DMS 273 (cell line): ENCODE measurements at regions not wholly inside any gene's neighbourhood (a gene's known extent, or its start where the extent isn't known, plus 50 kb on each side); places are given as distances from the start of the nearest gene placed in this dataset.
"Not testable (repeated sequence)": the region's sequence is repeated elsewhere in the genome, so short reads cannot be mapped to it uniquely, and the experiment has no call there.

Source experiments
- DNase-seq: peaks from one replicate; lab custom pipeline; 2025; ENCODE audit not compliant: unreplicated experiment; lab: John Stamatoyannopoulos, UW

DNA sequence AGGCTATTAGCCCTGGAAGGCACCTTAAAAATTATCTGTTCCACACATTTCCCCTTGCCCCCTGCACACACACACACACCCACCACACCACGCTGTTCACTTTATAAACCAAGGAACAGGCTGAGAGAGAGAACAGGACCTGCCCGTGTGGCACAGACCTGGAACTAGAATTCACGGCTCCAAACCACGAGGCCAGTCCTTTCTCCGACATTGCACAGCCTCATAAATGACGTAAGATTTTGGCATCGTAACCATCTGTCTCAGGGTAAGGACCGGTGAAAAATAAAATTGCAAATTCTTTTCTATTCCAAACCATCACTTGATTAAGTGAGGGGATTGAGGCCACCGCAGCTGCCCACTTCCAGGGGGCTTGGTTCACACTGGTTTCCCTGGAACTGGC, 330.3 kb downstream of the BCOR start:
- peak; percentile 60 for DNase-seq

DNA sequence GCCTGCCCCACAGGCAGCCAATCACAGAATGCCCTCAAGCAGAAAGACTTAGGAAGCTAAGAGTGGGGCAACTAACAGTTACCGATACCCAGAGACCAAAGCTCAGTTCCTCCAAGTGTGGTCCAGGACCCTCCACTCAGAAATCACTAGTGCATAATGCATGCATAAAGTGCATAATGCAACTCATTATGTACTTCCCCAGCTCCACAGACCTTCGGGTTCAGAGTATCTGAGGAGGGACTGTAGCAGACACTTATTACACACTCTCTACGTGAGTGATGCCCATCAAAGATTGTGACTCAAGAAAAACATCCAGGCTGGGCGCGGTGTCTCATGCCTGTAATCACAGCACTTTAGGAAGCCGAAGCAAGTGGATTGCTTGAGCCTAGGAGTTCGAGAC, 328.0 kb downstream of the BCOR start:
- DNase-seq, result no peak

DNA sequence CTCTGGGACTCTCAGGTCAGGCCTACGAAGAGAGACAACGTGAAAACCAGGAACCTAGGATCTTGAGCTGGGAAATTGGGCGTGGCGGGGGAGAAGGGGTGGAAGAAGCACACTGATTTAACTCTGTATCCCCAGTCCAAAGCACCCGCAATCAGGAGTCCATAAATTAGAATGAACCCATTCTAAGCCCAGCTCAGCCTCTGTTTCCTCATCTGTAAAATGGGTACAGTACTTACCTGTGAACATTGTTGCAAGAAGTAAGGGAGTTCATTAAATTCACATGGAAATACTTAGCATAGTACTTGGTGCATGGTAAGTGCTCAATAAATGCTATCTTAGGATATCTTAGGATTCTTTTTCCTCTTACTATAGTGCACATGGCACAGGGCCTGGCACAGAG, 326.7 kb downstream of the BCOR start:
- DNase-seq, result no peak

- no peak for DNase-seq
These were observed 325.5 kb downstream of the BCOR start for GRCh38 chrX:39772057-39772832.

- no peak for DNase-seq
These were observed 324.6 kb downstream of the BCOR start for GRCh38 chrX:39773150-39773549.

- no peak for DNase-seq
These were observed 323.6 kb downstream of the BCOR start for GRCh38 chrX:39773923-39774773.

GRCh38 chrX:39774774-39775328, 322.9 kb downstream of the BCOR start:
- DNase-seq, result no peak

- DNase-seq, result peak; percentile 20
These were observed 320.1 kb downstream of the BCOR start for GRCh38 chrX:39777623-39778025.

GRCh38 chrX:39779952-39780783, 317.6 kb downstream of the BCOR start:
- no peak for DNase-seq

DNA sequence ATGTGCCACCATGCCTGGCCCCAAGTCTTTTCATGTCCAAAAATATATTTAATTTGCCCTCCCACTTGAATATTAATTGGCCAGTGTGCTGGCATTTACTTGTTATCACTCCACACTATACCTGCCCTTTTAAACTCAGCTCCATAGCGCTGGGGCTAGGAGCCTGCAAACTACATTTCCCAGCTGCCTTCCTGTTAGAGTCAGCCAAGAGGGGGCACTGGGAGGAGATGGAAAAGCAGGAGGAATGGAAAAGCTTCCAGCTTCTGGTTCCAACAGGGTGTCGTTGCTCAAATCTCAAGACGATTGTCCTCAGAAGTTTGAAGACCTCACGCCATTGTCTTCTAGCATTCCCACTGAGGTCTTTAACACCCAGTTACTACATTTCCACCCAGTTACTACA, 315.5 kb downstream of the BCOR start:
- peak; percentile 27 for DNase-seq

DNA sequence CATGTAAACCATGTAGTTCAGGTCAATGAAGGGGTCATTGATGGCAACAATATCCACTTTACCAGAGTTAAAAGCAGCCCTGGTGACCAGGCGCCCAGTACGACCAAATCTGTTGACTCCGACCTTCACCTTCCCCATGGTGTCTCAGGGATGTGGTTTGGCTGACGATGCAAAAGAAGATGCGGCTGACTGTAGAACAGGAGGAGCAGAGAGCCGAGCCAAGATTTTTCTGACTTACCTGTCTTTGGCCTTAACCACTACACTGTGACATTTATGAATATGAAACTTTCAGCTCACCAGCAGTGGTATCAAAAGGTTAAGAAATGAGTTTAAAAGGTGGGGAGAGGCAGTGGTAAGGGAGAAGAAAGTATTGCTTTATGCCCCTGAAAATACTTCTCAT, 309.8 kb downstream of the BCOR start:
- no peak for DNase-seq

- DNase-seq, result no peak
These were observed 309.2 kb downstream of the BCOR start for GRCh38 chrX:39788521-39788920.

DNA sequence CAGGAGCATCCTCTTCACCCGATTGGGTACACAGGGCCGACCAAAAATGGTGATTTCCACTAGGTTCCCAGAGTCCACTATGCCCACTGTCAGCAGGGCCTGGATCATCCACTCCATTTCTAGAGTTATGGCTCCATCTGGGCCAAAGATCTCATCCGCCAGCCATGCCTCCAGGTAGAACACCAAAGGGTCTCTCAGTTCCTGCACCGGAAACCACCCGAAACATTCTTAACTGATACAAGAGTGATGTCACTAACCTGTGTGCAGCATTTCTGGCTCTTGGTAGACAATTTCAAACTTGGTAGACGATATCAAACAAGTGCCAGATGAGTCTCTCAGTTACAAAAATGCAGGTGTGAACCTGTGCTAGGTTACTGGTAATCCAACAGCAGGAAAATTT, 306.1 kb downstream of the BCOR start:
- DNase-seq, result no peak

DNA sequence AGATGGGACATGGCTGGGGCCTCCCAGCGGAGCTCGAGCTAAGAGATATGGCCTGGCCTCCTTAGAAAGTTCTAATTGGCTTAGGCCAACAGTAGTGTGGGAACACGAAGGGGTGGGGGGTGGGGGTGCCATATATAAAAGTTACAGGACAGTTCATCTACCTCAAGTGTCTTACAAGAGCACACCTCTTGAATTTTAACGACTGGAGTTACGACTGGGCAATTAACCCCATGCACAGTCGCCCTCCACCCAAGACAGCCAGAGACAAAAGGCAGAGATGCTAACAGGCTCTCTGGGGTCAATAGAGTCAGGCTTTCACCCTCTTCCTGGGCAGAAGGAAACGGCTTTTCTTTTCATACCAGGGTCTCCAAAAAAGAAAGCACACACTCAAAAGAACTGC, 302.2 kb downstream of the BCOR start:
- peak; percentile 57 for DNase-seq

DNA sequence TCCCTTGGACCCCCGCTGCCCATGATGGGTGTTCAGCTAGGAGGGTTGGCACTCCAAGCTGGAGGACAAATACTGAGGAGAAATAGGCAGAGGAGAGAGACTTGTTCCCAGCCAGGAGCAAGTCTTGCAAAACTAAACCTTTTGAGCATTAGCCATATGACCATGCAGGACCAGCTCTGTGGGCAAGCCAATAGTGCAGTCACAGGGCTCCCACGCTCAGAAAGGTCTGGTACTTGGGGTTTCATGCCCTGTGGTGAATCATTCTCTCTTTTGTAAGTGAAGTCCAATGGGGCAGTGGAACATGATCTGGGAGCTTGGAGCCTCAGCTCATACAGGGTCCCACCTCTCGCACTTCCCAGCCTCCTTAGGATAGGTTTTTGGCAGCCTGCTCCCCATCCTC, 300.9 kb downstream of the BCOR start:
- DNase-seq, result no peak

- not testable (repeated sequence) for DNase-seq
These were observed 299.3 kb downstream of the BCOR start for GRCh38 chrX:39798488-39798887.

GRCh38 chrX:39802354-39802753, 295.4 kb downstream of the BCOR start:
- no peak for DNase-seq

- DNase-seq, result no peak
These were observed 294.9 kb downstream of the BCOR start for GRCh38 chrX:39802908-39803307.

GRCh38 chrX:39805022-39805421, 292.7 kb downstream of the BCOR start:
- DNase-seq, result no peak

DNA sequence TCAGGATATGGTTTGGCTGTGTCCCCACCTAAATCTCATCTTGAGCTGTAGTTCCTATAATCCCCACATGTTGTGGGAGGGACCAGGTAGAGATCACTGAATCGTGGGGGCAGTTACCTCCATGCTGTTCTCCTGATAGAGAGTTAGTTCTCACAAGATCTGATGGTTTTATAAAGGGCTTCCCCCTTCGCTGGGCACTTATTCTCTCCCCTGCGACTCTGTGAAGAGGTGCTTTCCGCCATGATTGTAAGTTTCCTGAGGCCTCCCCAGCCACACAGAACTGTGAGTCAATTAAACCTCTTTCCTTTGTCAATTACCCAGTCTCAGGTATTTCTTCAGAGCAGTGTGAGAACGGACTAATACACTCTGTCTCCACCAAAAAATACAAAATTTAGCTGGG, 291.9 kb downstream of the BCOR start:
- no peak for DNase-seq

- DNase-seq, result no peak
These were observed 289.3 kb downstream of the BCOR start for GRCh38 chrX:39808471-39808917.
